Endothelial cell of umbilical vein (primary cell): ENCODE measurements at regions not wholly inside any gene's neighbourhood (a gene's known extent, or its start where the extent isn't known, plus 50 kb on each side); places are given as distances from the start of the nearest gene placed in this dataset.

Experiments
- BruUV-seq: library from RNA; stranded (reverse); fragments of 400-500 nt; replicated peaks from 2 replicates; lab custom pipeline; 2021; lab: Mats Ljungman, UMichigan
- CTCF ChIA-PET: fragments of 300-600, 350-600 bp; sonication (Branson Sonifier 250); formaldehyde crosslinking; loops from one replicate; lab custom pipeline; 2021; ENCODE audit warnings: antibody characterized with exemption, inconsistent platforms; lab: Charles Lee
- POLR2A ChIA-PET: fragments of 300-600, 350-600 bp; sonication (Branson Sonifier 250); formaldehyde crosslinking; loops from one replicate; lab custom pipeline; 2021; ENCODE audit warnings: antibody characterized with exemption, inconsistent platforms; lab: Charles Lee
- DNase-seq: peaks from one replicate; pipeline ENCODE4 v3.0.0-alpha.2; 2011; ENCODE audit warnings: low read depth, low spot score
- FAIRE-seq: peaks from 2 replicates; lab custom pipeline; 2011; peaks lifted over from hg19 to GRCh38; lab: Jason Lieb, UNC
- H2AFZ ChIP-seq: 2 replicates; pipeline ENCODE4 v1.6.0; 2012; ENCODE audit warnings: low read depth, low read length, control low read depth, inconsistent platforms
- H3K27ac ChIP-seq: 2 replicates; pipeline ENCODE4 v1.5.1; 2011; ENCODE audit warnings: low read depth, mild to moderate bottlenecking, control low read depth, low read length, moderate library complexity; ENCODE audit not compliant: insufficient read depth
- H3K27me3 ChIP-seq, 2 experiments: 2 replicates each; pipeline versions ENCODE4 v1.6.0 to v1.6.1; 2011; ENCODE audit warnings: low read length in 2 of 2, mixed read lengths in 1 of 2; ENCODE audit not compliant: control insufficient read depth in 2 of 2, insufficient read depth in 2 of 2
- H3K36me3 ChIP-seq, 2 experiments: 2 replicates in 1 of 2; 3 replicates in 1 of 2; pipeline ENCODE4 v1.5.1; 2011; ENCODE audit warnings: low read length in 2 of 2, mild to moderate bottlenecking in 1 of 2, moderate library complexity in 1 of 2; ENCODE audit not compliant: control insufficient read depth in 2 of 2, insufficient read depth in 2 of 2; ENCODE audit errors: extremely low read depth in 1 of 2
- H3K4me1 ChIP-seq: 3 replicates; pipeline ENCODE4 v1.5.1; 2011; ENCODE audit warnings: mild to moderate bottlenecking, low read length; ENCODE audit not compliant: control insufficient read depth, insufficient read depth; ENCODE audit errors: extremely low read depth
- H3K4me2 ChIP-seq: 2 replicates; pipeline ENCODE4 v1.6.1; 2011; ENCODE audit warnings: low read length, control low read depth, mixed read lengths; ENCODE audit not compliant: insufficient read depth
- H3K4me3 ChIP-seq, 3 experiments: fragments of 200-600 bp in 1 of 3; sonication (generic), shearing (Covaris generic) in 1 of 3; replicated peaks in 1 of 3; 2 replicates each; pipeline ENCODE4 v1.5.1; 2011 to 2016; ENCODE audit warnings: control low read depth in 3 of 3, low read length in 3 of 3, mild to moderate bottlenecking in 2 of 3, inconsistent platforms in 1 of 3, low read depth in 1 of 3, moderate library complexity in 1 of 3; ENCODE audit not compliant: insufficient read depth in 1 of 3
- H3K79me2 ChIP-seq: 2 replicates; pipeline ENCODE4 v1.6.0; 2012; ENCODE audit warnings: low read length, inconsistent platforms; ENCODE audit not compliant: control insufficient read depth, insufficient read depth
- H3K9ac ChIP-seq: replicated peaks from 2 replicates; pipeline ENCODE3; 2011; ENCODE audit warnings: low read length, control low read depth; ENCODE audit not compliant: insufficient read depth; ENCODE audit errors: extremely low read depth
- H3K9me1 ChIP-seq: replicated peaks from 3 replicates; pipeline ENCODE4 v1.6.0; 2011; ENCODE audit warnings: mild to moderate bottlenecking, low read length; ENCODE audit not compliant: control insufficient read depth, insufficient read depth; ENCODE audit errors: extremely low read depth
- H3K9me3 ChIP-seq: replicated peaks from 2 replicates; pipeline ENCODE4 v1.5.1; 2012; ENCODE audit warnings: low read length, inconsistent platforms; ENCODE audit not compliant: control insufficient read depth, insufficient read depth
- H4K20me1 ChIP-seq: replicated peaks from 2 replicates; pipeline ENCODE3; 2011; ENCODE audit warnings: mild to moderate bottlenecking, low read length; ENCODE audit not compliant: control insufficient read depth, insufficient read depth; ENCODE audit errors: extremely low read depth
- EZH2 ChIP-seq: IDR thresholded peaks from 2 replicates; pipeline ENCODE4 v1.6.1; 2012; ENCODE audit warnings: borderline replicate concordance, low read depth, mild to moderate bottlenecking, moderate library complexity, low read length, inconsistent platforms; ENCODE audit not compliant: severe bottlenecking
- FOS ChIP-seq: IDR thresholded peaks from 2 replicates; pipeline ENCODE4 v1.6.1; 2011; ENCODE audit warnings: mild to moderate bottlenecking, low read length, moderate library complexity, borderline replicate concordance; ENCODE audit not compliant: insufficient read depth
- GATA2 ChIP-seq: IDR thresholded peaks from 2 replicates; pipeline ENCODE4 v1.7.0; 2011; ENCODE audit warnings: low read depth, mild to moderate bottlenecking, moderate library complexity, mixed read lengths, low read length; ENCODE audit not compliant: insufficient read length, insufficient read depth
- JUN ChIP-seq: IDR thresholded peaks from 2 replicates; pipeline ENCODE4 v1.6.1; 2011; ENCODE audit warnings: borderline replicate concordance, low read depth; ENCODE audit not compliant: insufficient read length, insufficient read depth
- MYC ChIP-seq: IDR thresholded peaks from one replicate; pipeline ENCODE4 v1.6.1; 2011; ENCODE audit warnings: mild to moderate bottlenecking, low read depth, low read length
- POLR2A ChIP-seq: IDR thresholded peaks from 2 replicates; pipeline ENCODE4 v1.6.1; 2012; ENCODE audit warnings: low read depth, mild to moderate bottlenecking, control low read depth, low read length
- POLR2AphosphoS5 ChIP-seq: IDR thresholded peaks from 2 replicates; pipeline ENCODE4 v1.6.1; 2012; ENCODE audit warnings: low read depth, mild to moderate bottlenecking, control low read depth, low read length, moderate library complexity; ENCODE audit not compliant: insufficient read depth
- dilution Hi-C: fragments of 300-500 bp; cut with MboI; formaldehyde crosslinking; loops from one replicate; pipeline ENCODE4 v1.15.0; 2019; ENCODE audit warnings: low sequenced_read_pairs; ENCODE audit not compliant: extremely low pct_ligation_motif_present
- intact Hi-C: fragments of 100-400 bp; cut with micrococcal nuclease; formaldehyde crosslinking; loops from one replicate; pipeline ENCODE4 v1.10.0; 2022
- TF ChIP-seq, protein P1 (sequence below), 2 donors: IDR thresholded peaks; 1 replicate in 1 of 2; 2 replicates in 1 of 2; pipeline ENCODE4 v1.5.1; 2011; ENCODE audit warnings: low read length in 2 of 2, mild to moderate bottlenecking in 2 of 2, moderate library complexity in 2 of 2, control low read depth in 1 of 2, inconsistent platforms in 1 of 2, low read depth in 1 of 2; ENCODE audit not compliant: insufficient read depth in 1 of 2; ENCODE audit errors: extremely low read depth in 1 of 2
- TF ChIP-seq, protein P2 (sequence below): IDR thresholded peaks from 2 replicates; pipeline ENCODE4 v1.6.1; 2011; ENCODE audit not compliant: insufficient read depth, insufficient read length

- H3K9me3 ChIP-seq = no peaks in the 10 kb centered on the region
- H4K20me1 ChIP-seq = no peaks in the 10 kb centered on the region
- H3K27me3 ChIP-seq = no peaks in the 10 kb centered on the region
- dilution Hi-C loops (loop anchor here (25.0 kb wide), 1 partner anchor 440 kb away; no protein-coding TSS in a partner anchor), intact Hi-C loops (no loop called here)
- no peak for DNase-seq
- ChIA-PET CTCF (interaction anchor here (7.2 kb wide), 1 partner anchor 24 kb away, joined by 97 read pairs; no protein-coding TSS in a partner anchor), POLR2A (no interaction called here)
- H3K4me2 ChIP-seq = no peak overlapping the region
- H3K36me3 ChIP-seq = no peaks in the 10 kb centered on the region
- peaks cover 41% of the 10 kb centered on the region for H3K4me1 ChIP-seq
- BruUV-seq = no TSS peak
- peak overlapping the region; percentile 34 for H2AFZ ChIP-seq
- no peak for TF ChIP-seq MYC
- TF ChIP-seq, protein P1, sequence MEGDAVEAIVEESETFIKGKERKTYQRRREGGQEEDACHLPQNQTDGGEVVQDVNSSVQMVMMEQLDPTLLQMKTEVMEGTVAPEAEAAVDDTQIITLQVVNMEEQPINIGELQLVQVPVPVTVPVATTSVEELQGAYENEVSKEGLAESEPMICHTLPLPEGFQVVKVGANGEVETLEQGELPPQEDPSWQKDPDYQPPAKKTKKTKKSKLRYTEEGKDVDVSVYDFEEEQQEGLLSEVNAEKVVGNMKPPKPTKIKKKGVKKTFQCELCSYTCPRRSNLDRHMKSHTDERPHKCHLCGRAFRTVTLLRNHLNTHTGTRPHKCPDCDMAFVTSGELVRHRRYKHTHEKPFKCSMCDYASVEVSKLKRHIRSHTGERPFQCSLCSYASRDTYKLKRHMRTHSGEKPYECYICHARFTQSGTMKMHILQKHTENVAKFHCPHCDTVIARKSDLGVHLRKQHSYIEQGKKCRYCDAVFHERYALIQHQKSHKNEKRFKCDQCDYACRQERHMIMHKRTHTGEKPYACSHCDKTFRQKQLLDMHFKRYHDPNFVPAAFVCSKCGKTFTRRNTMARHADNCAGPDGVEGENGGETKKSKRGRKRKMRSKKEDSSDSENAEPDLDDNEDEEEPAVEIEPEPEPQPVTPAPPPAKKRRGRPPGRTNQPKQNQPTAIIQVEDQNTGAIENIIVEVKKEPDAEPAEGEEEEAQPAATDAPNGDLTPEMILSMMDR (IDR thresholded peaks at IDR 0.05; ENCODE audit: extremely low read depth in 1 of 2, insufficient read depth in 1 of 2, low read depth in 1 of 2, low read length in 2 of 2) = no peak
- no peak for TF ChIP-seq POLR2AphosphoS5
- TF ChIP-seq, protein P2, sequence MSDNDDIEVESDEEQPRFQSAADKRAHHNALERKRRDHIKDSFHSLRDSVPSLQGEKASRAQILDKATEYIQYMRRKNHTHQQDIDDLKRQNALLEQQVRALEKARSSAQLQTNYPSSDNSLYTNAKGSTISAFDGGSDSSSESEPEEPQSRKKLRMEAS = no peak
- no peak for TF ChIP-seq GATA2
- no peak for TF ChIP-seq FOS
- no peak for TF ChIP-seq EZH2
- TF ChIP-seq JUN = no peak
- no peak for TF ChIP-seq POLR2A
- no peak for FAIRE-seq
- H3K27ac ChIP-seq = no peak overlapping the region
- no peaks in the 10 kb centered on the region for H3K9me1 ChIP-seq
- no peak overlapping the region for H3K9ac ChIP-seq
- H3K79me2 ChIP-seq = no peaks in the 10 kb centered on the region
- no peak overlapping the region for H3K4me3 ChIP-seq
These were observed 72.5 kb upstream of the RMDN2 start for GRCh38 chr2:37852585-37853014.
